GM19328 (cell line): ENCODE measurements at regions not wholly inside any gene's neighbourhood (a gene's known extent, or its start where the extent isn't known, plus 50 kb on each side); places are given as distances from the start of the nearest gene placed in this dataset.
"Not testable (repeated sequence)": the region's sequence is repeated elsewhere in the genome, so short reads cannot be mapped to it uniquely, and the experiment has no call there.

ENCODE experiments used
- ATAC-seq: cut with Tn5 transposase; IDR thresholded peaks from one replicate; pipeline ENCODE4 v1.9.1; 2021; ENCODE audit warnings: mild to moderate bottlenecking, moderate library complexity; ENCODE audit not compliant: unreplicated experiment

- no peak for ATAC-seq
These were observed 860.5 kb downstream of the SORCS1 start for GRCh38 chr10:106304056-106304455.

GRCh38 chr10:106302961-106303360 is 861.5 kb downstream of the SORCS1 start:
- ATAC-seq, result no peak

DNA sequence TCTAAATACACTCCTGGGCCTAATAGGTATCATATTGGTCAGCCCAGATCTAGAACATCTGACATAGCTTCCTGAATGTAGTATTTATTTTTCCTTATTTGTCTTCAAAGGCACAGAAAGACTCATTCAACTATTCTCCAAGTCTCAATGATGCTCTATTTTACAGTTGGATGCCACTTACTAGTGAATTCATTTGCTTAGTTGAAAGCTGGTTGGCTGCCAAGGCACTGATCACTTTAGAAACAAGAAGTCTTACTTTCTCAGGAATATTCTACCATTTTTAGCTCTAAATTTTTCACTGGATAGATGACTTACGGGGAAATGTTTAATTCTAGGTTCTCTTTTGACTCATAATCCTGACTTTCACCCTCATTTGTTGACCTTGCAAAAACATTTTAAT is 863.4 kb downstream of the SORCS1 start:
- no peak for ATAC-seq

GRCh38 chr10:106296750-106297392 is 867.6 kb downstream of the SORCS1 start:
- no peak for ATAC-seq

DNA sequence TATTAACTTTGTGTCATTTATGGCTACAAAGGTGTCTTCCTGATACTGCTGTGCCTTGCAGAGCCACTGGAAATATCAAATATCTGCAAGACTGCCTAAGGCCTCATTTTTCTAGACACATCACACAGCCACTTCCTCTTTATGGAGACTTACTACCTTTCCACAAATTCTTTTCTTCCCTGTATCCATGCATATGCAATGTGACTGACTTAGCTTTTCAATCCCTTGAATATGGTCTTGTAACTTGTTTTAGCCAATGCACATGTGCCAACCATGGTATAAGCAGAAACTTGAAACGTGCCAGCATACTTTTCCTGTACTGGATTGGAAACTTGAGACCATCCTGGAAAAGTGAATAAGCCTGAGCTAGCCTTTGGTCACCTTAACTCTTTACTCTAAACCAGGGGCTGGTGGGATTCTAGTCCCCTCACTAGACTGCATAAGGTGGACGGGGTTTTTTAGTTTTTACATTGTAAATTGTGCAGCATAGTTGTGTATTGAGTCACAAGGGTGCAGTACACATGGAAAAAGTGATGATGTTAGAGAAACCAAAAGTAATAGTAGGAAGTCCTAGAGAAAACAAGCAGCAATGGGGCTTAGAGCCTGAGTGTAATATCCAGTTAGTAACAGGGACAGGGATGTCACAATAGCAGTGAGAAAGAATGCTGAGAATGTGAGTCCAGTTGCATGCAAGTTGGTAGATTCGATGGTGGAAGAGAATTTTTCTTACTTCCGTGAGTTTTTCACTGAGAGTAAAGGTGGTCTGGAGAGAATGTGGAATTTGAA is 879.5 kb downstream of the SORCS1 start:
- no peak for ATAC-seq

DNA sequence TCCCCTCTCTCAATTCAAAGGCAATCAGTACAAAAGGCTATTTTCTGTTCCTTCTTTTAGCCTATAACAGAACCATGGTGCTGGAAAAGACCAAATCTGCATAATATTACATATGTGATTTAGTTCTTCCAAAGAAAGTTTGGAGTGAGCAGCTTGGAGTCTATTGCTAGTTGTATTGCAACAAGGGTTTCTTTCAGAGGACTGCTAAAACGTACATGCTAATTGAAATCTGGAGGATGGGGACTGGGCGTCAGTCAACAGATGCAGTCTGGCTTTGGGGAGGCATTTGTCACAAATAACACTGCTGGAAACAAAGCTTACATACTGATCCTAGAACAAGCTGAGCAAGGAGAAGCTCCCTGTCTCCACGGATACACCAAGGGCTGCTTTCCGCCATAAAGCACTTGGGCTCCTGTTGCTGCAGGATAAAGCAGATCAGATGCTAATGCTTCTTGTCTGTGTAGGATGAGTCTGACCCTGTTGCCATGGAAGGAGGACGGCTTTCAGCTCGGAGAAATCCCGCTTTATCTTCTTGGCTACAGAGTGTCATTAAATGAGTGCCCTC is 883.5 kb downstream of the SORCS1 start:
- ATAC-seq, result no peak

DNA sequence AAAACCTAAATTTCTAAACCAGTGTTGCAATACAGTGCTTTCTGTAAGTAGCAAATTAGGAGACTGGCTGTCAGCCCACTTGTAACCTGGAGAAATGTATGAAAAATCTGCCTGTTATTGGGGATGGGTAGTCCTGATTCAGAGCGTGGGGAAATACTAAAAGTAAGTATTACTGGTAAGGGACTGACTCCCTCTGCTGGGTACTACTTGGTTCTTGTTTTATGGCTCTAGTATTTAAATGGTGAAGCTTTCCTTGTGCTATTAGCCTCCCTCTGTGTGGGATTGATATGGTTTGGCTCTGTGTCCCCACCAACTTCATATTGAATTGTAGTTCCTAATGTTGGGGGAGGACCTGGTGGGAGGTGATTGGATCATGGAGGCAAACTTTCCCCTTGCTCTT is 886.1 kb downstream of the SORCS1 start:
- ATAC-seq, result no peak

GRCh38 chr10:106271237-106271636 is 893.3 kb downstream of the SORCS1 start:
- no peak for ATAC-seq

GRCh38 chr10:106268000-106268399 is 896.5 kb downstream of the SORCS1 start:
- no peak for ATAC-seq

- no peak for ATAC-seq
These were observed 896.9 kb downstream of the SORCS1 start for GRCh38 chr10:106267591-106267990.

DNA sequence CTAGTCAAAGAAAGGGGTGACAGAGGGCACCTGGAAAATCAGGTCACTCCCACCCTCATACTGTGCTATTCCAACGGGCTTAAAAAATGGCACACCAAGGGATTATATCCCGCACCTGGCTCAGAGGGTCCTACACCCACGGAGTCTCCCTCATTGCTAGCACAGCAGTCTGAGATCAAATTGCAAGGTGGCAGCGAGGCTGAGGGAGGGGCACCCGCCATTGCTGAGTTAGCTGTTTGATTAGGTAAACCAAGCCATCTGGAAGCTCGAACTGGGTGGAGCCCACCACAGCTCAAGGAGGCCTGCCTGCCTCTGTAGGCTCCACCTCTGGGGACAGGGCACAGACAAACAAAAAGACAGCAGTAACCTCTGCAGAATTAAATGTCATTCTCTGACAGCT is 907.1 kb downstream of the SORCS1 start:
- not testable (repeated sequence) for ATAC-seq

DNA sequence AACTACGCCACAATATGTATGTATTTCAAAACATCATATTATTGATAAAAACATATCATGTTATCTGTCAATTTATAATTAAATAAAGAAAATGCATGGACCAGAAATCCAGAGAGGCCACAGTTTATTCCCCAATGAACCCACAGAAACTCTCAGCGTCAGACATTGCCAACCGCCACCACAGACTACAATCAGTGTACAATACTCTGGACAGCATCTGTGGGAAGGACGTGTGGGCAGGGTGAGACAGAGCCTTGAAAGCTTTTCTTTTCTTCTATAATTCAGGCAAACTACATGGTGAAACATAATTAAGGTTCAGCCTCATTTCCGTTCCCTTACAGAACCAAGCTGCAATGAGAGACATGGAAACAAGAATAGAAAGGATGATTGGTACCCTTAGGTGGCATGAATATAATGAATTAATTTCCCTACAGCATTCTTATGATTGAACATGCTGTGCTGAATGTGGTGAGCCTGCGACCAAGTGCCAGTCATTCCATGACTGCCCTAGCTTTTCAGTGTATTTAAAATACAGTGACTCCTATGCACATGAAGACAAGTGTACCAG is 909.3 kb downstream of the SORCS1 start:
- no peak for ATAC-seq

DNA sequence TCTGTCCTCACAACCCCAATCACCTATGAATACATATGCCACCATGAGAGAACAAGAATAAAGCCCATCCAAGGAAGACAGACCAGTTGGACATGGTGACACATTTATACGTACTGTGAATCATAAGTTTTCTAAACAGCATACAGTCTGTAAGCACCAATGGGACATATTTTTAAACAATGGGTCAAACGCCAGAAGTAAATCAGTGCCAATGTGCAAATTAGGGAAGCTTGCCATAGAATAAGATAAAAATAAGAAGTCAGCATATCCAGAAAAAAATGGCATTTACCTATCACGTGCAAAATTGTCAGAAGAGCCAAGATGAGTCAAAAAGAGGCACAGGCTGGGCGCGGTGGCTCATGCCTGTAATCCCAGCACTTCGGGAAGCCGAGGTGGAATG is 910.4 kb downstream of the SORCS1 start:
- no peak for ATAC-seq

GRCh38 chr10:106252541-106252940 is 912.0 kb downstream of the SORCS1 start:
- ATAC-seq, result no peak

- ATAC-seq, result no peak
These were observed 912.9 kb downstream of the SORCS1 start for GRCh38 chr10:106251573-106251972.

DNA sequence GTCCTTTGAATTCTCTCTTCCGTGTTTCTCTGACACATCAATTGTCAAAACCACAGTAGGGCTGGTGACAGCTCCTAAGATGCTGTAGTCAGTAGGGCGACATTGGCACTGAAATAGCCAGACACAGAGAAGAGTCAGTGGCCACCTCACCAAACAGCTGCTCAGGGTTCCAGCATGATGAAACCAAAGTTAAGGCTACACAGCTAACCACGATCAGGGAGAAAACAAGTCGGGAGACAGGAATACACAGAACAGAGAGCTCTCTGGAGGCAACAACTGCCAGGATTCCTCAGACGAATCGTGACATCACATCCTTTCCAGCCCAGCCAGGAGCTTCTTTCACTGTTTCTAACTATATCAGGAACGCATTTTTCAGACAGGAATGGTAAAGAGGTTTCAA is 922.2 kb downstream of the SORCS1 start:
- no peak for ATAC-seq

- ATAC-seq, result no peak
These were observed 937.7 kb downstream of the SORCS1 start for GRCh38 chr10:106226828-106227227.

GRCh38 chr10:106226142-106226541 is 938.4 kb downstream of the SORCS1 start:
- no peak for ATAC-seq

DNA sequence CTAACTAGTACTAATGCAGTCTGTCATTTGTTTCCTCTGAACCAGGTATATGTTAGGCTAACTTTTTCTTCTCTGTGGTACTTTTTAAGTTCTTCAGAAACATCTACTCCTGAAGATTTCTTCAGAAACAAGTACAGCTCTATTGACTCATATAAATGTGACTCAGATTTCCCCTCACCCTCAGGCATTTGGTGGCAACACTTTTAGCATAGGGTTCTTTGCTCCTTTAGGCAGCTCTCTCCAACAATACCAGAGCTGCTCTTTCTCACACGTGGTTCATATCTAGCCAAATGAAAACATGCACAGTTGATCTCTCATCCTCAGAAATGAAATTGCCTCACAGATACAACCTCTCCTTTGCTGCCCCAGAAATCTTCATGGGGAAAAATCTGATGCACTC is 939.8 kb downstream of the SORCS1 start:
- ATAC-seq, result no peak

GRCh38 chr10:106217627-106218026 is 946.9 kb downstream of the SORCS1 start:
- no peak for ATAC-seq

DNA sequence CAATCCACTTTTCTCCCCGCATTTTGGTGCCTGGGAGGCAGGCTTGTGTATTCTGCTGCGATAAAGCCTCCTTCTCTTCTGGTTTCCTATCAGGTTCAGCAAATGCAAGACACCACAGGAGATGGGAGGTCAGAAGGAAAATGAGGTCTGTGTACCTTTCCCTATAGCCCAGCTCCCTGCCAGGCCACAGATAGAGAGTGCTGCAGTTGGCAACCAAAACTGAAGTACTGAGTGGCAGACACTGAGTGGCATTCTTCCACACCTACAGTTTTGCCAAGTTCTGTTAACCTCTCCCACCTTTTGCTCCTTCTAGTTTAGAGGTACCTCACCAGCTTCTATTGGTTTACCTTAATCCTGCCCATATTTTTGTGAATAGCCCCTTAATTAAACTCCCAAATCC is 948.4 kb downstream of the SORCS1 start:
- ATAC-seq, result no peak

- no peak for ATAC-seq
These were observed 950.3 kb downstream of the SORCS1 start for GRCh38 chr10:106214243-106214642.
